ENCODE measurements at regions not wholly inside any gene's neighbourhood (a gene's known extent, or its start where the extent isn't known, plus 50 kb on each side); places are given as distances from the start of the nearest gene placed in this dataset.

DNA sequence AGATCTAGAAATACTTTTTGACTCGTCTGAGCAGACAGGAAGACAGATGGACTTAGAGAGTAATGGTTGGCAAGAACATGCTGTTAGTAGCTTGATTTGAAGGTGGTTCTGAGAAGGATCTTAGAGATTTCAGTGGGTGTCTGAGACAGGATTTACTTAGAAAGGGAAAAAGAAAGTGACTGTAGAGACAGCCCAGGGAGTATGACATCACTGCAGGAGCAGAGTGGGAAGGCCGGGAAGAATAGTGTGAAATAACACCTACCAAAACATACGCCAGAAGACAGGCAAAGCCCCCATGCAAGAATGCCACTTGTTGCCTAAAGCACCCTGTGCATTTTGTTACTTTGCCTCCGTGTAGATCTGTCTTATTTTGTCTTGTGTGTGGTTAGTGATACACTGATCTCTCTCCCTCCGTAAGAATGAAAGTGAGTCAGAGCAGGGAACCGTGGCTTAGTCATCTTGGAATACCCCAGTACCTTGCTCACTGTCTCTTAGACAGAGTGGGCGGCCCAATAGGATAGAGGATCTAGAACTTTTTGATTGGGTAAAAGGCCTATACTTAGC lies 161.3 kb upstream of the IFNG-AS1 start:
- Histone ChIP-seq H3K4me1 (ENCODE audit: insufficient read depth) (no peaks in the 10 kb centered on the region), H3K4me3 (peak overlapping the region; percentile 26), H3K9me3 (no peaks in the 10 kb centered on the region), H3K27ac (peak overlapping the region; percentile 38 to 42), H3K27me3 (no peaks in the 10 kb centered on the region), H3K36me3 (no peaks in the 10 kb centered on the region)
- TF ChIP-seq POLR2A (IDR thresholded peaks at IDR 0.05) (no peak), EP300 (IDR thresholded peaks at IDR 0.05) (no peak)
- TF ChIP-seq, protein P1, sequence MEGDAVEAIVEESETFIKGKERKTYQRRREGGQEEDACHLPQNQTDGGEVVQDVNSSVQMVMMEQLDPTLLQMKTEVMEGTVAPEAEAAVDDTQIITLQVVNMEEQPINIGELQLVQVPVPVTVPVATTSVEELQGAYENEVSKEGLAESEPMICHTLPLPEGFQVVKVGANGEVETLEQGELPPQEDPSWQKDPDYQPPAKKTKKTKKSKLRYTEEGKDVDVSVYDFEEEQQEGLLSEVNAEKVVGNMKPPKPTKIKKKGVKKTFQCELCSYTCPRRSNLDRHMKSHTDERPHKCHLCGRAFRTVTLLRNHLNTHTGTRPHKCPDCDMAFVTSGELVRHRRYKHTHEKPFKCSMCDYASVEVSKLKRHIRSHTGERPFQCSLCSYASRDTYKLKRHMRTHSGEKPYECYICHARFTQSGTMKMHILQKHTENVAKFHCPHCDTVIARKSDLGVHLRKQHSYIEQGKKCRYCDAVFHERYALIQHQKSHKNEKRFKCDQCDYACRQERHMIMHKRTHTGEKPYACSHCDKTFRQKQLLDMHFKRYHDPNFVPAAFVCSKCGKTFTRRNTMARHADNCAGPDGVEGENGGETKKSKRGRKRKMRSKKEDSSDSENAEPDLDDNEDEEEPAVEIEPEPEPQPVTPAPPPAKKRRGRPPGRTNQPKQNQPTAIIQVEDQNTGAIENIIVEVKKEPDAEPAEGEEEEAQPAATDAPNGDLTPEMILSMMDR (IDR thresholded peaks at IDR 0.05) = no peak
- peak in 3 of 5 donors; percentile 13 to 37 (median 22) for DNase-seq
- WGBS, 3 donors = 10 to 16% (median 12%) methylated on average over 7 of the region's 7 CpGs
- intact Hi-C loops (cut with DNase I) = no loop called here

DNA sequence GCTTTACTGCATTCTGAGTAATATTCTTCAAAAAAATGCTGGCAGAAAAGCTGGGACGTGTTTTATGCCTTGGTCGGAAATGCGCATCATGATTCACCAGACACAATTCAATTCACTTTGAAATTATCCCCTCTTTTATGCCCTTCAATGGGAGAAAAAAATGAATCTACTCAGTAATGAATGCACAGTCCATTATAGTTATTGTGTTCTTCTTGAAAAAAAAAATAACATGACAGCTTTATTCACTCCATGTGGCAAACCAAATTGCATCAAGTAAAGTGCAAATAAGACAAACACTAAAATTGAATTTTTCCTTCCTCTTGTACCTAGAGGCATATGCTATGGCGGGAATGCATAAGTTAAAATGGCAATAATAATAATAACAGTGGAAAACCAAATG lies 159.4 kb upstream of the IFNG-AS1 start:
- Histone ChIP-seq H3K9me3 (no peaks in the 10 kb centered on the region), H3K27me3 (no peaks in the 10 kb centered on the region), H3K4me1 (ENCODE audit: insufficient read depth) (no peaks in the 10 kb centered on the region), H3K27ac (no peak overlapping the region), H3K36me3 (no peaks in the 10 kb centered on the region), H3K4me3 (no peak overlapping the region)
- 92 to 97% (median 94%) methylated on average over 4 of the region's 4 CpGs for WGBS, 3 donors
- intact Hi-C loops (cut with DNase I) = no loop called here
- no peak for TF ChIP-seq EP300 (IDR thresholded peaks at IDR 0.05)
- no peak for TF ChIP-seq POLR2A (IDR thresholded peaks at IDR 0.05)
- TF ChIP-seq, protein P1 (IDR thresholded peaks at IDR 0.05) = no peak
- DNase-seq = no peak

DNA sequence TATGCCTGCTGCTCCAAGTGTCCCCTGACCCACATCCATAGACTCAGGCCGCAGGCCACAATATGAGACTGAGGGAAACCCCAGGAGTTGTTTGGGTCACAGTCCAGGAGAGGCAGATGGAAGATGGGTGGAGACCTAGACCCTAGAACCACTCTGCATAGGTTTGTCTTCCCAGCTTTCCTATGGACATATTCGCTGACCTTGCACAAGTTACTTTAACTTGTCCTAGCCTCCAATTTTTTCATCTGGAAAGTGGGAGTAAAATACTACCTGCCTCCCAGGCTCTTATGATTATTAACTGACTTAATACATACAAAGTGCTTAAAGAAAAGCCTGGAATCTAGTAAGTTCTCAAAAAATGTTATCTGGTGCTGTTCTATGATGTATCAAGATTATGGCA lies 157.1 kb upstream of the IFNG-AS1 start:
- intact Hi-C loops (cut with DNase I) = no loop called here
- TF ChIP-seq POLR2A (IDR thresholded peaks at IDR 0.05) (no peak), EP300 (IDR thresholded peaks at IDR 0.05) (no peak)
- TF ChIP-seq, protein P1 (IDR thresholded peaks at IDR 0.05) = no peak
- no peak for DNase-seq
- Histone ChIP-seq H3K36me3 (no peaks in the 10 kb centered on the region), H3K4me3 (no peak overlapping the region), H3K4me1 (ENCODE audit: insufficient read depth) (no peaks in the 10 kb centered on the region), H3K27ac (no peak overlapping the region), H3K9me3 (no peaks in the 10 kb centered on the region), H3K27me3 (no peaks in the 10 kb centered on the region)
- 94 to 100% (median 95%) methylated on average over 2 of the region's 2 CpGs for WGBS, 3 donors

DNA sequence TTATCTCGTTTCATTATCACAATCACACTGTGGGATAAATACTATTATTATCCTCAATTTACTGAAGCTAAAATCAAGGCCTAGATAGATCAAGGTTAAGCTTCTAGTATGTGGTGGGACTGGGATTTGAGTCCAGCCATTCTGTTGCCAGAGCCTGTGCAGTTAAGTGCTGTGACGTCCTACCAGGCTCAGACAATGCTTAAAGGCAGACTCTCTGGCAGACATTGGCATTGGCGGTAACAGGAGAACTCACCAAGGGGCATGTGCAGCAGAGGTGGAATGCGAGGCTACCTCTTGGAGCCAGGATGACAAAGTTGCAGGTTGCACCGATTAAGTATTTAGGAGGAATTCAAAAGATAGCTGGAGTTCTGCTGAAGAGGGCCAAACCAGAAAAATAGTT lies 155.6 kb upstream of the IFNG-AS1 start:
- no peaks in the 10 kb centered on the region for H3K36me3 ChIP-seq
- no peak overlapping the region for H3K4me3 ChIP-seq
- no peaks in the 10 kb centered on the region for H3K27me3 ChIP-seq
- DNase-seq = no peak
- no peaks in the 10 kb centered on the region for H3K4me1 ChIP-seq (ENCODE audit: insufficient read depth)
- intact Hi-C loops (cut with DNase I) = no loop called here
- WGBS, 3 donors = 79 to 92% (median 81%) methylated on average over 5 of the region's 5 CpGs
- no peak overlapping the region for H3K27ac ChIP-seq
- no peaks in the 10 kb centered on the region for H3K9me3 ChIP-seq
- TF ChIP-seq, protein P1 (IDR thresholded peaks at IDR 0.05) = no peak
- TF ChIP-seq POLR2A (IDR thresholded peaks at IDR 0.05) = no peak
- no peak for TF ChIP-seq EP300 (IDR thresholded peaks at IDR 0.05)

Measured in ovary (tissue), 7 donors.